ENCODE measurements at regions not wholly inside any gene's neighbourhood (a gene's known extent, or its start where the extent isn't known, plus 50 kb on each side); places are given as distances from the start of the nearest gene placed in this dataset.

DNA sequence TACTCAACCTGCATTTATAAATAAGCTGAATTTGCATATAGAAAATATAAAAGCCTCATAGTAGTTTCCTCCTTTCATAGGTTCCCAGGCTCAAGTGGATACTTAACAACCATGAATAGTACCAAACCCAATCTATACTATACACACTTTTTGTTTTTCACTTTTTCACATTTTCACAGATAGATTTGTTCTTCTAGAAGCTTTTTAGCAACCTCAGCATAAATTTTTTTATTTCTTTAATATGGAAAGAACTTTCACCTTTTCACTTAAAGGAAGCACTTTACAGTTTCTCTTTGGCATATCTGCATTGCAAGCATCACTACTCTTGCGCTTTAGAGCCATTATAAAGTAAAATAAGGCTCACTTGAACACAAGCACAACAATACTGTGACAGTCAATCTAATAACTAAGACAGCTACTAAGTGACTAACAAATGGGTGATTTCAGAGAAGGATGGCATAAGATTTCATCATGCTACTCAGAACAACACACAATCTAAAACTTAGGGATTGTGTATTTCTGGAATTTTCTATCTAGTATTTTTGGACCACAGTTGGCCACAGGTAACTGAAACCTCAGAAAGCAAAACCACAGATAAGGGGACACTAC is 1063.6 kb downstream of the FAM181B start:
- no peak for TF ChIP-seq POLR2A (IDR thresholded peaks at IDR 0.05)
- TF ChIP-seq, protein P1, sequence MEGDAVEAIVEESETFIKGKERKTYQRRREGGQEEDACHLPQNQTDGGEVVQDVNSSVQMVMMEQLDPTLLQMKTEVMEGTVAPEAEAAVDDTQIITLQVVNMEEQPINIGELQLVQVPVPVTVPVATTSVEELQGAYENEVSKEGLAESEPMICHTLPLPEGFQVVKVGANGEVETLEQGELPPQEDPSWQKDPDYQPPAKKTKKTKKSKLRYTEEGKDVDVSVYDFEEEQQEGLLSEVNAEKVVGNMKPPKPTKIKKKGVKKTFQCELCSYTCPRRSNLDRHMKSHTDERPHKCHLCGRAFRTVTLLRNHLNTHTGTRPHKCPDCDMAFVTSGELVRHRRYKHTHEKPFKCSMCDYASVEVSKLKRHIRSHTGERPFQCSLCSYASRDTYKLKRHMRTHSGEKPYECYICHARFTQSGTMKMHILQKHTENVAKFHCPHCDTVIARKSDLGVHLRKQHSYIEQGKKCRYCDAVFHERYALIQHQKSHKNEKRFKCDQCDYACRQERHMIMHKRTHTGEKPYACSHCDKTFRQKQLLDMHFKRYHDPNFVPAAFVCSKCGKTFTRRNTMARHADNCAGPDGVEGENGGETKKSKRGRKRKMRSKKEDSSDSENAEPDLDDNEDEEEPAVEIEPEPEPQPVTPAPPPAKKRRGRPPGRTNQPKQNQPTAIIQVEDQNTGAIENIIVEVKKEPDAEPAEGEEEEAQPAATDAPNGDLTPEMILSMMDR (IDR thresholded peaks at IDR 0.05) = no peak
